SU-DHL-6 (cell line): ENCODE measurements at regions not wholly inside any gene's neighbourhood (a gene's known extent, or its start where the extent isn't known, plus 50 kb on each side); places are given as distances from the start of the nearest gene placed in this dataset.

Source experiments
- H2AFZ ChIP-seq: fragments of 200-600 bp; sonication (generic); 2 replicates; pipeline ENCODE4 v1.6.1; 2014; ENCODE audit warnings: low read depth, mild to moderate bottlenecking, moderate library complexity, mixed read lengths, antibody characterized with exemption, low read length; ENCODE audit not compliant: severe bottlenecking
- H3F3A ChIP-seq: fragments of 200-600 bp; shearing (Covaris generic); 2 replicates; pipeline ENCODE4 v1.6.0; 2016; ENCODE audit warnings: antibody characterized with exemption, mild to moderate bottlenecking; ENCODE audit not compliant: insufficient read depth
- H3K27ac ChIP-seq: fragments of 200-600 bp; sonication (generic); 2 replicates; pipeline ENCODE4 v1.5.1; 2016; ENCODE audit warnings: low read depth, mild to moderate bottlenecking, low read length, moderate library complexity, mixed read lengths
- H3K27me3 ChIP-seq: fragments of 200-600 bp; sonication (generic), shearing (Covaris generic); 2 replicates; pipeline ENCODE4 v1.6.0; 2014; ENCODE audit warnings: mild to moderate bottlenecking, low read length
- H3K36me3 ChIP-seq: fragments of 200-600 bp; sonication (generic); 2 replicates; pipeline ENCODE4 v1.6.1; 2014; ENCODE audit warnings: mild to moderate bottlenecking, low read length, mixed read lengths
- H3K4me2 ChIP-seq: fragments of 300-600, 200-600 bp; shearing (Covaris generic), sonication (generic); 2 replicates; pipeline ENCODE4 v1.6.0; 2014; ENCODE audit warnings: low read length, low read depth, mild to moderate bottlenecking; ENCODE audit not compliant: poor library complexity, severe bottlenecking
- H3K4me3 ChIP-seq: fragments of 200-600 bp; sonication (generic); 2 replicates; pipeline ENCODE4 v1.5.1; 2014; ENCODE audit warnings: antibody characterized with exemption, low read length, mild to moderate bottlenecking, mixed read lengths; ENCODE audit not compliant: insufficient read depth, poor library complexity, severe bottlenecking
- H3K79me2 ChIP-seq: fragments of 200-600 bp; sonication (generic); 2 replicates; pipeline ENCODE4 v1.6.1; 2014; ENCODE audit warnings: mild to moderate bottlenecking, low read length, moderate library complexity; ENCODE audit not compliant: insufficient read depth
- H3K9ac ChIP-seq: fragments of 200-600 bp; sonication (generic); 2 replicates; pipeline ENCODE4 v1.7.0; 2014; ENCODE audit warnings: mild to moderate bottlenecking, low read length
- H3K9me2 ChIP-seq: fragments of 200-600 bp; sonication (generic); replicated peaks from 2 replicates; pipeline ENCODE4 v1.6.1; 2014; ENCODE audit warnings: low read length; ENCODE audit not compliant: insufficient read depth
- H3K9me3 ChIP-seq: fragments of 200-600 bp; sonication (generic); 2 replicates; pipeline ENCODE4 v1.6.1; 2014; ENCODE audit warnings: low read length, mixed read lengths; ENCODE audit not compliant: insufficient read depth
- H4K20me1 ChIP-seq: fragments of 200-600 bp; sonication (generic); 2 replicates; pipeline ENCODE4 v1.6.1; 2014; ENCODE audit warnings: low read depth, mild to moderate bottlenecking, antibody characterized with exemption, low read length, moderate library complexity, mixed read lengths
- CTCF ChIP-seq: fragments of 200-600 bp; sonication (generic); IDR thresholded peaks from one replicate; pipeline ENCODE4 v1.5.1; 2017; ENCODE audit warnings: antibody characterized with exemption, mild to moderate bottlenecking, low read length, moderate library complexity; ENCODE audit not compliant: insufficient read depth, poor library complexity, severe bottlenecking
- EZH2phosphoT487 ChIP-seq: fragments of 200-600 bp; sonication (generic), shearing (Covaris generic); conservative IDR thresholded peaks from 2 replicates; pipeline ENCODE4 v1.6.1; 2018; ENCODE audit warnings: mild to moderate bottlenecking, antibody characterized with exemption, low read length, moderate library complexity, mixed read lengths

GRCh38 chr10:36116731-36117130 lies 474.6 kb upstream of the FZD8 start:
- H3K36me3 ChIP-seq = no peaks in the 10 kb centered on the region
- no peaks in the 10 kb centered on the region for H3K79me2 ChIP-seq
- H3K9me2 ChIP-seq = no peaks in the 10 kb centered on the region
- H3K27ac ChIP-seq = no peak overlapping the region
- H3K4me3 ChIP-seq = no peak overlapping the region
- H3K27me3 ChIP-seq = no peaks in the 10 kb centered on the region
- H4K20me1 ChIP-seq = no peaks in the 10 kb centered on the region
- TF ChIP-seq CTCF (no peak), EZH2phosphoT487 (no peak)
- no peak overlapping the region for H3K9ac ChIP-seq
- no peak overlapping the region for H3K4me2 ChIP-seq
- H3F3A ChIP-seq = no peaks in the 10 kb centered on the region
- H3K9me3 ChIP-seq = no peaks in the 10 kb centered on the region
- no peak overlapping the region for H2AFZ ChIP-seq

GRCh38 chr10:36116040-36116439 lies 473.9 kb upstream of the FZD8 start:
- Histone ChIP-seq H3F3A (no peaks in the 10 kb centered on the region), H3K9ac (no peak overlapping the region), H3K4me3 (no peak overlapping the region), H3K4me2 (no peak overlapping the region), H3K79me2 (no peaks in the 10 kb centered on the region), H3K36me3 (no peaks in the 10 kb centered on the region), H3K27ac (no peak overlapping the region), H4K20me1 (no peaks in the 10 kb centered on the region), H3K27me3 (no peaks in the 10 kb centered on the region), H3K9me2 (no peaks in the 10 kb centered on the region), H2AFZ (no peak overlapping the region), H3K9me3 (no peaks in the 10 kb centered on the region)
- TF ChIP-seq CTCF = no peak

- Histone ChIP-seq H3K36me3 (no peaks in the 10 kb centered on the region), H3K9me3 (no peaks in the 10 kb centered on the region), H3K9me2 (no peaks in the 10 kb centered on the region), H3K4me2 (no peak overlapping the region), H3K27ac (no peak overlapping the region), H2AFZ (no peak overlapping the region), H3K79me2 (no peaks in the 10 kb centered on the region), H3K4me3 (no peak overlapping the region), H3K27me3 (no peaks in the 10 kb centered on the region), H3K9ac (no peak overlapping the region), H3F3A (no peaks in the 10 kb centered on the region), H4K20me1 (no peaks in the 10 kb centered on the region)
- no peak for TF ChIP-seq EZH2phosphoT487
- no peak for TF ChIP-seq CTCF
These were observed 473.3 kb upstream of the FZD8 start for GRCh38 chr10:36115364-36115763.

GRCh38 chr10:36114913-36115312 lies 472.8 kb upstream of the FZD8 start:
- H2AFZ ChIP-seq = no peak overlapping the region
- H3K36me3 ChIP-seq = no peaks in the 10 kb centered on the region
- H3K4me2 ChIP-seq = no peak overlapping the region
- no peaks in the 10 kb centered on the region for H3K27me3 ChIP-seq
- H3K9ac ChIP-seq = no peak overlapping the region
- H3K27ac ChIP-seq = no peak overlapping the region
- TF ChIP-seq CTCF (no peak), EZH2phosphoT487 (no peak)
- H3F3A ChIP-seq = no peaks in the 10 kb centered on the region
- no peak overlapping the region for H3K4me3 ChIP-seq
- H3K9me3 ChIP-seq = no peaks in the 10 kb centered on the region
- H3K79me2 ChIP-seq = no peaks in the 10 kb centered on the region
- no peaks in the 10 kb centered on the region for H3K9me2 ChIP-seq
- no peaks in the 10 kb centered on the region for H4K20me1 ChIP-seq
